NB4 (cell line): ENCODE measurements at regions not wholly inside any gene's neighbourhood (a gene's known extent, or its start where the extent isn't known, plus 50 kb on each side); places are given as distances from the start of the nearest gene placed in this dataset.

Experiments
- CTCF ChIP-seq: IDR thresholded peaks from one replicate; pipeline ENCODE4 v1.5.1; 2012; ENCODE audit warnings: low read depth, low read length
- POLR2A ChIP-seq: IDR thresholded peaks from 2 replicates; pipeline ENCODE4 v1.6.1; 2011; ENCODE audit warnings: mild to moderate bottlenecking; ENCODE audit not compliant: insufficient read length; ENCODE audit errors: extremely low read depth

DNA sequence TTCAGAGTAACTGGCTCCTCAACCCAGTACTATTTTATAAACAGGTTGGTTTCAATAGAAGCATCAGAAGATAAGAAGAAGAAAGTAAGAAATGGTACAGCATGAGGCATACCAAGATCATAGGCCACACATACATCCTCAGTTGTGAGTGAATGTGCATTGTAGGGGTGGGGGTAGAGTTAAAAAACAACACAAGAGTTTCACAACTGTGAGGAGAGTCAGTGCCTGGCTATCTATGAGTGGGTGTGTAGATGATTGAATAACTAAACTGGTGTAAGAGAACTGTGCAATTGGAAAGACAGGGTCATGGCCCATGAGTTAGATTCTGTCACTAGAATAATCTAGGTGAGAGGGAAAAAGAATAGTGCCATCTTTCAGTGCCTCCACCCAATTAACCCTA is 748.2 kb upstream of the ACVR2A start:
- TF ChIP-seq CTCF (no peak), POLR2A (no peak)
